Glutamatergic neuron (in vitro differentiated cells): ENCODE measurements at regions not wholly inside any gene's neighbourhood (a gene's known extent, or its start where the extent isn't known, plus 50 kb on each side); places are given as distances from the start of the nearest gene placed in this dataset.
A peak's percentile ranks its signal among the peaks of the same experiment; 100 is the strongest.

Source experiments
- DNase-seq: peaks from one replicate; pipeline ENCODE4 v3.0.0; 2022
- H3K27ac Mint-ChIP-seq: one replicate; pipeline ENCODE4 v1.8.0; 2020; ENCODE audit warnings: mild to moderate bottlenecking, mixed read lengths, inconsistent platforms; ENCODE audit not compliant: unreplicated experiment
- H3K27me3 Mint-ChIP-seq: one replicate; pipeline ENCODE4 v1.8.0; 2020; ENCODE audit warnings: mild to moderate bottlenecking, moderate library complexity, mixed read lengths, inconsistent platforms; ENCODE audit not compliant: unreplicated experiment
- H3K36me3 Mint-ChIP-seq: one replicate; pipeline ENCODE4 v1.8.0; 2020; ENCODE audit warnings: mild to moderate bottlenecking, mixed read lengths, inconsistent platforms; ENCODE audit not compliant: unreplicated experiment
- H3K4me1 Mint-ChIP-seq: one replicate; pipeline ENCODE4 v1.8.0; 2020; ENCODE audit warnings: mild to moderate bottlenecking, low read depth, mixed read lengths, inconsistent platforms; ENCODE audit not compliant: unreplicated experiment
- H3K4me3 Mint-ChIP-seq: one replicate; pipeline ENCODE4 v1.8.0; 2020; ENCODE audit warnings: mild to moderate bottlenecking, mixed read lengths, inconsistent platforms; ENCODE audit not compliant: unreplicated experiment
- H3K9me3 Mint-ChIP-seq: one replicate; pipeline ENCODE4 v1.8.0; 2020; ENCODE audit warnings: mild to moderate bottlenecking, moderate library complexity, mixed read lengths, inconsistent platforms; ENCODE audit not compliant: unreplicated experiment
- TF ChIP-seq, protein P1 (sequence below): fragments of 200-600 bp; sonication (generic); IDR thresholded peaks from one replicate; pipeline ENCODE4 v1.5.0; 2021; ENCODE audit not compliant: partially characterized antibody, unreplicated experiment

DNA sequence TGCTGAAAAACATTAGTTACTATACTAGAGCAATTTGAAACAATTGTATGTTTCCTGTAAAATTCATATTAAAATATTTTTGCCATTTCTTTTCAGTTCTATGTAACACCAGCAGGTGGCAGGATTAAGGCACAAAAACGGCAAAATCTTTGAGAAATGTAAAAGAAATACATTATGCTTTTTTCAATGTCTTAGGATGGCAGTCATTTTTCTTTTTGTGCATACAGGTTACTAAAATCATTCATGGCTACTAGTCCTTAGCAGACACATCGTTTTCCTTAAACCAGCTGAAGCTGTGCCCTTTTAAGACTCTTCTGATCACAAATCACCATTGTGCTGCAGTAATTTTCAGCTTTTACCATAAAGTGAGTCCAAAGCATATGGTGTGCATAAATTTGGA lies 800.7 kb upstream of the SLITRK5 start:
- H3K27ac Mint-ChIP-seq, result no peak overlapping the region
- TF ChIP-seq, protein P1, sequence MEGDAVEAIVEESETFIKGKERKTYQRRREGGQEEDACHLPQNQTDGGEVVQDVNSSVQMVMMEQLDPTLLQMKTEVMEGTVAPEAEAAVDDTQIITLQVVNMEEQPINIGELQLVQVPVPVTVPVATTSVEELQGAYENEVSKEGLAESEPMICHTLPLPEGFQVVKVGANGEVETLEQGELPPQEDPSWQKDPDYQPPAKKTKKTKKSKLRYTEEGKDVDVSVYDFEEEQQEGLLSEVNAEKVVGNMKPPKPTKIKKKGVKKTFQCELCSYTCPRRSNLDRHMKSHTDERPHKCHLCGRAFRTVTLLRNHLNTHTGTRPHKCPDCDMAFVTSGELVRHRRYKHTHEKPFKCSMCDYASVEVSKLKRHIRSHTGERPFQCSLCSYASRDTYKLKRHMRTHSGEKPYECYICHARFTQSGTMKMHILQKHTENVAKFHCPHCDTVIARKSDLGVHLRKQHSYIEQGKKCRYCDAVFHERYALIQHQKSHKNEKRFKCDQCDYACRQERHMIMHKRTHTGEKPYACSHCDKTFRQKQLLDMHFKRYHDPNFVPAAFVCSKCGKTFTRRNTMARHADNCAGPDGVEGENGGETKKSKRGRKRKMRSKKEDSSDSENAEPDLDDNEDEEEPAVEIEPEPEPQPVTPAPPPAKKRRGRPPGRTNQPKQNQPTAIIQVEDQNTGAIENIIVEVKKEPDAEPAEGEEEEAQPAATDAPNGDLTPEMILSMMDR, result peak; percentile 87

DNA sequence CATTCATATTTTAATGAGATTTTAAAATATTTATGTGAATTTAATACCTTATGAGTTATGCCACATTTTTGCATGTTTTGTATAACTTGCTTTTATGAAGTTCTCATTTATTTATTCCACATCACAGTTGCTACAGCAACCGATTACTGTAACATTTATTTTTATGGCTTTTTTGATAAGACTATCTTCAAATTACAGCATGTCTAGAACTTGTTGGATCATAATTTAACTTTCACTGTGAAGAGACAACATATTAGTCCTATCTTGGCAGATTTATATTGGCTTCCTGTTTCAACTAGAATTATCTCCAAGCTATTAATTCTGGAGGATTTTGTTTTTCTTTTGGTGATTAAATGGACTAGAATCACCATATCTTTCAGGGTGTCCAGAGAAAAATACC lies 793.7 kb upstream of the SLITRK5 start:
- peaks cover 2% of the 10 kb centered on the region for H3K4me1 Mint-ChIP-seq
- no peak for DNase-seq
- H3K4me3 Mint-ChIP-seq, result no peak overlapping the region
- no peaks in the 10 kb centered on the region for H3K27me3 Mint-ChIP-seq
- H3K9me3 Mint-ChIP-seq, result no peaks in the 10 kb centered on the region
- no peak overlapping the region for H3K27ac Mint-ChIP-seq
- TF ChIP-seq, protein P1, result no peak
- no peaks in the 10 kb centered on the region for H3K36me3 Mint-ChIP-seq

More for the DNA sequence above, 800.7 kb upstream of the SLITRK5 start:
- no peak for DNase-seq
- Mint-ChIP-seq H3K4me3 (no peak overlapping the region), H3K36me3 (no peaks in the 10 kb centered on the region), H3K27me3 (no peaks in the 10 kb centered on the region), H3K4me1 (no peaks in the 10 kb centered on the region), H3K9me3 (no peaks in the 10 kb centered on the region)

DNA sequence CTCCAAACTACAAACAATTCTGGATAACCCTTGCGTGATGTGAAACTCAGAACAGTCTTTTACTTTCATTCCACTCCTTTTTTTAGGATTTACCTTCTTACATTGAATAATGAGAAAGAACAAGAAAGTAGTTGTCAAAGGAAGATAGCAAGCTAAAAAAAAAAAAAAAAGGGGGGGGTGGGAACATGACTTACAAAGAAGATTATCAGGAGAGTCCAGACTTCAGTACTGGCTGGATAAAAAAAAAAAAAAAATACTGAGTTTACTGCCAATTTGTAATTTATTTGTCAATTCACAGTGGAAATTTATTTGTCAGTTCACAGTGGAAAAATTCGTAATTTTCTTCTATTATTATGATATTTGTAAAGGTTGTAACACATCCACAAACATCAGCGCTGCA lies 792.4 kb upstream of the SLITRK5 start:
- TF ChIP-seq, protein P1, result no peak
- Mint-ChIP-seq H3K9me3 (no peaks in the 10 kb centered on the region), H3K27me3 (no peaks in the 10 kb centered on the region), H3K4me1 (peaks cover 2% of the 10 kb centered on the region), H3K4me3 (no peak overlapping the region), H3K27ac (no peak overlapping the region), H3K36me3 (no peaks in the 10 kb centered on the region)
- DNase-seq, result no peak

DNA sequence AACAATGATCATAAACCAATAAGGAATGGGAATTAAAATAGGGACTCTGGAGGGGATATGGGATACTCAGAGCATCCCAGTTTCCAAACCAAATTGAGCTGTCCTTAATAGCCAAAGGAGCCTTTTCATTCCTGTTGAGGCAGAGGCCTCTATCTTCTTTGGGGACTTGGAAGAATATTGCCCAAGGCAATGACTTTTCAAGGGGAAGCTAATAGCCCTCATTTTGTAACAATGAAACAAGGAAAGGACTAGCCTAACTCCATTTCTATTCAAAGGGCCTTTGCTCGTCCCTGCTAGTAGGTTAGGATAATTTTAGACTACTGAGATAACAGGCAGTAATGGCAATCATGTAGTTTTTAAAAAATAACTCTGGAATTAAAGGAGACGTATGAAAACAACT lies 789.8 kb upstream of the SLITRK5 start:
- peaks cover 2% of the 10 kb centered on the region for H3K4me1 Mint-ChIP-seq
- no peaks in the 10 kb centered on the region for H3K27me3 Mint-ChIP-seq
- TF ChIP-seq, protein P1, result no peak
- DNase-seq, result no peak
- no peaks in the 10 kb centered on the region for H3K9me3 Mint-ChIP-seq
- H3K27ac Mint-ChIP-seq, result no peak overlapping the region
- no peak overlapping the region for H3K4me3 Mint-ChIP-seq
- H3K36me3 Mint-ChIP-seq, result no peaks in the 10 kb centered on the region

DNA sequence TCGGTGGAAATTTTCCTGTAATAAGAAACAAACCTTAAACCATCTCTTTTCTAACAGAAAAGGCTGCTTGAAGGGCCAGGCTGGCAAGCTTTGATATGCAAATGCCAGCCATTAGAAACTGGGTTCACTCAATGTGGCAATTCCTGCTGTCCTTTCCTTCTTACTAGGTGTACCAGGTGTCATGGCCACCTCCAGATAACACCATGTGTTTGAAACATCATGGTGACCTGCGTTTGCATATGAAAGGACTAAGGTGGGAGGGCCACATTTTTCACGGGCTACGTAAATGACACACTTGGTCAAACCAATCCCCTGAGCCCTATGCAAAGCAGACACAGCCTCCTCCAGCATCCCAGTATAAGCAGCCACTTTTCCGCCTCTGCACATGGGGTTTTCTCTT lies 789.1 kb upstream of the SLITRK5 start:
- Mint-ChIP-seq H3K4me1 (peaks cover 2% of the 10 kb centered on the region), H3K36me3 (no peaks in the 10 kb centered on the region), H3K27ac (no peak overlapping the region), H3K4me3 (no peak overlapping the region), H3K9me3 (no peaks in the 10 kb centered on the region), H3K27me3 (no peaks in the 10 kb centered on the region)
- TF ChIP-seq, protein P1, result no peak
- DNase-seq, result no peak
